OCI-LY1 (cell line): ENCODE measurements at regions not wholly inside any gene's neighbourhood (a gene's known extent, or its start where the extent isn't known, plus 50 kb on each side); places are given as distances from the start of the nearest gene placed in this dataset.

ENCODE experiments used
- H2AFZ ChIP-seq: fragments of 200-600 bp; sonication (generic), shearing (Covaris generic); 2 replicates; pipeline ENCODE4 v1.6.0; 2014; ENCODE audit warnings: antibody characterized with exemption, mild to moderate bottlenecking, low read length
- H3F3A ChIP-seq: fragments of 200-600 bp; sonication (generic), shearing (Covaris generic); 2 replicates; pipeline ENCODE4 v1.6.0; 2014; ENCODE audit warnings: mild to moderate bottlenecking, antibody characterized with exemption, low read length, moderate library complexity; ENCODE audit not compliant: insufficient read depth
- H3K27ac ChIP-seq: fragments of 200-600 bp; sonication (generic); 2 replicates; pipeline ENCODE4 v1.5.1; 2014; ENCODE audit warnings: low read length, mixed run types, mild to moderate bottlenecking, low read depth; ENCODE audit not compliant: poor library complexity, severe bottlenecking
- H3K27me3 ChIP-seq: fragments of 200-600 bp; sonication (generic); 2 replicates; pipeline ENCODE4 v1.6.0; 2014; ENCODE audit warnings: antibody characterized with exemption, mild to moderate bottlenecking, low read length, moderate library complexity; ENCODE audit not compliant: insufficient read depth
- H3K36me3 ChIP-seq: fragments of 200-600 bp; sonication (generic); 2 replicates; pipeline ENCODE4 v1.6.1; 2014; ENCODE audit warnings: mild to moderate bottlenecking, antibody characterized with exemption, low read length, moderate library complexity, mixed read lengths; ENCODE audit not compliant: insufficient read depth
- H3K4me1 ChIP-seq: fragments of 200-600 bp; sonication (generic); 2 replicates; pipeline ENCODE4 v1.5.1; 2014; ENCODE audit warnings: mild to moderate bottlenecking, low read length, moderate library complexity; ENCODE audit not compliant: insufficient read depth, severe bottlenecking
- H3K4me2 ChIP-seq: fragments of 200-600 bp; sonication (generic), shearing (Covaris generic); 2 replicates; pipeline ENCODE4 v1.6.1; 2014; ENCODE audit warnings: low read length
- H3K4me3 ChIP-seq: fragments of 200-600 bp; sonication (generic); 2 replicates; pipeline ENCODE4 v1.5.1; 2014; ENCODE audit warnings: low read length, low read depth, mild to moderate bottlenecking, mixed read lengths; ENCODE audit not compliant: poor library complexity, severe bottlenecking
- H3K79me2 ChIP-seq: fragments of 200-600 bp; shearing (Covaris generic); 2 replicates; pipeline ENCODE4 v1.6.1; 2016; ENCODE audit warnings: mixed run types, low read length, mixed read lengths; ENCODE audit not compliant: insufficient read depth
- H3K9ac ChIP-seq: fragments of 200-600 bp; sonication (generic), shearing (Covaris generic); 2 replicates; pipeline ENCODE4 v1.6.1; 2014; ENCODE audit warnings: mild to moderate bottlenecking, low read length, mixed read lengths
- H3K9me2 ChIP-seq: fragments of 200-600 bp; sonication (generic), shearing (Covaris generic); 2 replicates; pipeline ENCODE4 v1.6.1; 2014; ENCODE audit warnings: low read depth, mild to moderate bottlenecking, low read length, mixed read lengths
- H3K9me3 ChIP-seq: fragments of 200-600 bp; shearing (Covaris generic); 2 replicates; pipeline ENCODE4 v1.6.1; 2014; ENCODE audit warnings: low read length, mixed read lengths
- H4K20me1 ChIP-seq: fragments of 200-600 bp; sonication (generic), shearing (Covaris generic); 2 replicates; pipeline ENCODE4 v1.6.0; 2016; ENCODE audit warnings: mild to moderate bottlenecking, low read length; ENCODE audit not compliant: insufficient read depth
- CTCF ChIP-seq: fragments of 200-600 bp; sonication (generic), shearing (Covaris generic); IDR thresholded peaks from 2 replicates; pipeline ENCODE4 v1.5.1; 2017; ENCODE audit warnings: mild to moderate bottlenecking, antibody characterized with exemption, low read length, moderate library complexity, mixed read lengths
- EZH2 ChIP-seq: fragments of 200-600 bp; sonication (generic), shearing (Covaris generic); IDR thresholded peaks from 2 replicates; pipeline ENCODE4 v1.8.0; 2017; ENCODE audit warnings: borderline replicate concordance, mixed run types, mild to moderate bottlenecking, antibody characterized with exemption, low read length, moderate library complexity, mixed read lengths

DNA sequence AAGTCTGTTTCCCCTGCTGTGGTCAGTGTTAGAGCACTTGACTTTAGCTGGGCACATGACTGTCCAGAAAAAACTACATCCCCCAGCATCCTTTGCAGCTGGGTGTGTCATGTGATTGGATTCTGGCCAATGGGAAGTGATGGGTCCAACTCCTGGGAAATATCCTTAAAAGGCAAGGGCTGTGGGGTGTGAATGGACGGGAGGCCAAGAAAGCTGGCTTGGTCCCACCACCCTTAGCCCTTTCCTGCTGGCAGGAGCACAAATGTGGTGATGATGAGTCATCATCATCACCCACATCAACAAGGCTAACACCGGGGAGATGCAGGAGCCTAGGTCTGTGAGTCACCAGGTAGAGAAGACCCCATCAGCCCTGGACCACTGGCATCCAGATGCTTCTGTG is 341.7 kb downstream of the C16orf95 start:
- Histone ChIP-seq H3K4me2 (no peak overlapping the region), H4K20me1 (no peaks in the 10 kb centered on the region), H3K4me3 (no peak overlapping the region), H3K79me2 (no peaks in the 10 kb centered on the region), H3K9ac (no peak overlapping the region), H3K27me3 (peaks cover 5% of the 10 kb centered on the region; the same call in 1 of the 2 replicates), H3K27ac (no peak overlapping the region), H3K4me1 (no peaks in the 10 kb centered on the region), H3K9me3 (no peaks in the 10 kb centered on the region), H3F3A (no peaks in the 10 kb centered on the region), H3K9me2 (no peaks in the 10 kb centered on the region), H3K36me3 (no peaks in the 10 kb centered on the region), H2AFZ (no peak overlapping the region)
- TF ChIP-seq EZH2 (no peak), CTCF (no peak)

GRCh38 chr16:86977076-86977676 is 340.0 kb downstream of the C16orf95 start:
- no peaks in the 10 kb centered on the region for H3F3A ChIP-seq
- peaks cover 5% of the 10 kb centered on the region; the same call in 1 of the 2 replicates for H3K27me3 ChIP-seq
- no peak overlapping the region for H3K4me3 ChIP-seq
- no peaks in the 10 kb centered on the region for H3K4me1 ChIP-seq
- H3K4me2 ChIP-seq, result no peak overlapping the region
- H3K9me3 ChIP-seq, result no peaks in the 10 kb centered on the region
- no peaks in the 10 kb centered on the region for H3K79me2 ChIP-seq
- no peaks in the 10 kb centered on the region for H4K20me1 ChIP-seq
- TF ChIP-seq EZH2 (no peak), CTCF (no peak)
- H3K9me2 ChIP-seq, result no peaks in the 10 kb centered on the region
- no peak overlapping the region for H2AFZ ChIP-seq
- H3K9ac ChIP-seq, result no peak overlapping the region
- H3K36me3 ChIP-seq, result no peaks in the 10 kb centered on the region
- H3K27ac ChIP-seq, result no peak overlapping the region

DNA sequence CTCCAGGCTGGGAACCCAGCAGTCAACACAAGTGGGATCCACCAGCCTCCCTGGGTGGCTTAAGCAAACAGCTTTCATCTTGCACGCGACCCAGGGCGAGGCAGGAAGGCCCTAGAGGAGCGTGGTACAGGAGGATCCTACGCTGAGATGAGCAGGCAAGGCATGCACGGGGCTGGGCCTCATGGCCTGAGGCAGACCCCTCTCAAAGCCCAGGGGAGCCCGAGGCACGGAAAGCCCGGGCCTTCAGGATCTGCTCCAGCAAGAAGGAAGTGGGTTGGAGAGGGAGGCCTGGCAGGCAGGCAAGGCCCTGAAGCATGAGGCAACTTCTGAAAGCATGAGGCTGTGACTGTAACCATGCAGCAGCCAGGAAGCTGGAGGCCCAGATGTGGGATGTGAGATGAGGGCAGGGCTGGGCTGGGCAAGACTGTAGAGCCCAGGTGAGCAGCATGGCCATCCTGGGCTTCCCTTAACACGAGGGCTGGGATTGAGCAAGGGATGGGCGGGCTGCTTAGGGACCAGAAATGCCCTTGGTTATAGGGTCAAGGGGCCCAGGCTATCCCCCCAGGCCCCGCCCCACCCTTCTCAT is 338.7 kb downstream of the C16orf95 start:
- no peaks in the 10 kb centered on the region for H4K20me1 ChIP-seq
- no peak overlapping the region for H2AFZ ChIP-seq
- H3K36me3 ChIP-seq, result no peaks in the 10 kb centered on the region
- H3K9ac ChIP-seq, result no peak overlapping the region
- no peak overlapping the region for H3K4me2 ChIP-seq
- H3K9me2 ChIP-seq, result no peaks in the 10 kb centered on the region
- no peaks in the 10 kb centered on the region for H3K79me2 ChIP-seq
- H3K27me3 ChIP-seq, result peaks cover 5% of the 10 kb centered on the region; the same call in 1 of the 2 replicates
- H3K9me3 ChIP-seq, result no peaks in the 10 kb centered on the region
- no peak overlapping the region for H3K27ac ChIP-seq
- no peak for TF ChIP-seq EZH2
- no peak for TF ChIP-seq CTCF
- no peaks in the 10 kb centered on the region for H3F3A ChIP-seq
- H3K4me3 ChIP-seq, result no peak overlapping the region
- H3K4me1 ChIP-seq, result no peaks in the 10 kb centered on the region
